Hepatocyte (in vitro differentiated cells): ENCODE measurements at regions not wholly inside any gene's neighbourhood (a gene's known extent, or its start where the extent isn't known, plus 50 kb on each side); places are given as distances from the start of the nearest gene placed in this dataset.
A peak's percentile ranks its signal among the peaks of the same experiment; 100 is the strongest.

Experiments used
- EZH2 ChIP-seq: fragments of 200-600 bp; sonication (generic); IDR thresholded peaks from 2 replicates; pipeline ENCODE4 v1.6.1; 2016; ENCODE audit warnings: antibody characterized with exemption, mild to moderate bottlenecking, borderline replicate concordance
- TF ChIP-seq, protein P1 (sequence below): fragments of 200-600 bp; sonication (generic); IDR thresholded peaks from 2 replicates; pipeline ENCODE4 v1.5.1; 2016; ENCODE audit warnings: antibody characterized with exemption, mild to moderate bottlenecking; ENCODE audit not compliant: poor library complexity

DNA sequence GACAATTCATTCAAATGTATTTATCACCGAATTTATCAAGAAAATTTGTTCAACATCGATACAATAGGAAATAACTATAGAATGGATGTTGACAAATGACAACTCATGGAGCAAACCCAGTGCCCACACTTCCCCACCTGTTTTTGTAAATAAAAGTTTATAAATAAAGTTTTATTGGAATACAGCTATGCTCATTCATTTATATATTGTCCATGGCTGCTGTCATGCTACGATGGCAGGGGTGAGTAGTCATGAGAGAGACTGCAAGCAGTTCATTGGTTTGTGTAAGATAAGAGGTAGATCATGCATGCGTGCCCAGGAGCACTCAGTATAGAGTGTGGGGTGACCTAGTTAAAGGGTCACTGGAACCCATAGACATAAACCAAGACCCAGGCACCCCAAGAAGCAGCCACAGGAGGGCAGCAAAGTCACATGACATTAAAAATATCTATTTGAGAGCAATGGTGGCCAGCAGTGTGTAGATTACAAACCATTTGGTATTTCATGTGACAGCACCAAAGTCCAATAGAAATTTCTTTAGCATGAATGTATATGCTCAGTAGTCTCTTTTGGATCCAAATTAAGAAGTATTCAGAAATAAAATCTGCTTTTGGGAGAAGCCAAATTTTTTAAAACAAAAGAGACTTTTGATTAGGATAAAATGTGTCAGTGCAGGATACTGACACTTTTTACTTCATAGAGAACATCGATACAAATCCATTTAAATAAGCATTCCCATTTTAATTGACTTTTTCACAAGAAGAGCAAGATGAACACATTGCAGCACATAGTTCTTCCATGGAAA lies 794.8 kb downstream of the MCTP2 start:
- TF ChIP-seq, protein P1, sequence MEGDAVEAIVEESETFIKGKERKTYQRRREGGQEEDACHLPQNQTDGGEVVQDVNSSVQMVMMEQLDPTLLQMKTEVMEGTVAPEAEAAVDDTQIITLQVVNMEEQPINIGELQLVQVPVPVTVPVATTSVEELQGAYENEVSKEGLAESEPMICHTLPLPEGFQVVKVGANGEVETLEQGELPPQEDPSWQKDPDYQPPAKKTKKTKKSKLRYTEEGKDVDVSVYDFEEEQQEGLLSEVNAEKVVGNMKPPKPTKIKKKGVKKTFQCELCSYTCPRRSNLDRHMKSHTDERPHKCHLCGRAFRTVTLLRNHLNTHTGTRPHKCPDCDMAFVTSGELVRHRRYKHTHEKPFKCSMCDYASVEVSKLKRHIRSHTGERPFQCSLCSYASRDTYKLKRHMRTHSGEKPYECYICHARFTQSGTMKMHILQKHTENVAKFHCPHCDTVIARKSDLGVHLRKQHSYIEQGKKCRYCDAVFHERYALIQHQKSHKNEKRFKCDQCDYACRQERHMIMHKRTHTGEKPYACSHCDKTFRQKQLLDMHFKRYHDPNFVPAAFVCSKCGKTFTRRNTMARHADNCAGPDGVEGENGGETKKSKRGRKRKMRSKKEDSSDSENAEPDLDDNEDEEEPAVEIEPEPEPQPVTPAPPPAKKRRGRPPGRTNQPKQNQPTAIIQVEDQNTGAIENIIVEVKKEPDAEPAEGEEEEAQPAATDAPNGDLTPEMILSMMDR = peak; percentile 59
- no peak for TF ChIP-seq EZH2
